AG08396 (cell line): ENCODE measurements at regions not wholly inside any gene's neighbourhood (a gene's known extent, or its start where the extent isn't known, plus 50 kb on each side); places are given as distances from the start of the nearest gene placed in this dataset.
"Not testable (repeated sequence)": the region's sequence is repeated elsewhere in the genome, so short reads cannot be mapped to it uniquely, and the experiment has no call there.

Experiments
- DNase-seq: peaks from one replicate; pipeline ENCODE4 v3.0.0; 2012; ENCODE audit warnings: low spot score, mixed read lengths

- no peak for DNase-seq
Measured at GRCh38 chr1:73770109-73770905, 427.7 kb downstream of the LRRIQ3 start.

- DNase-seq, result no peak
Measured at GRCh38 chr1:73766786-73767348, 431.1 kb downstream of the LRRIQ3 start.

- DNase-seq, result no peak
Measured at GRCh38 chr1:73765551-73766233, 432.3 kb downstream of the LRRIQ3 start.

- no peak for DNase-seq
Measured at GRCh38 chr1:73761559-73761958, 436.4 kb downstream of the LRRIQ3 start.

- DNase-seq, result no peak
Measured at GRCh38 chr1:73759011-73759410, 439.0 kb downstream of the LRRIQ3 start.

- no peak for DNase-seq
Measured at GRCh38 chr1:73756817-73757216, 441.2 kb downstream of the LRRIQ3 start.

- no peak for DNase-seq
Measured at GRCh38 chr1:73755649-73756048, 442.3 kb downstream of the LRRIQ3 start.

- no peak for DNase-seq
Measured at GRCh38 chr1:73749996-73750395, 448.0 kb downstream of the LRRIQ3 start.

- DNase-seq, result no peak
Measured at GRCh38 chr1:73744985-73745384, 453.0 kb downstream of the LRRIQ3 start.

- DNase-seq, result no peak
Measured at GRCh38 chr1:73736125-73736524, 461.9 kb downstream of the LRRIQ3 start.

GRCh38 chr1:73727036-73727435 lies 470.9 kb downstream of the LRRIQ3 start:
- DNase-seq, result no peak

- DNase-seq, result no peak
Measured at GRCh38 chr1:73722055-73722454, 475.9 kb downstream of the LRRIQ3 start.

GRCh38 chr1:73717976-73718375 lies 480.0 kb downstream of the LRRIQ3 start:
- DNase-seq, result no peak

GRCh38 chr1:73711089-73711488 lies 486.9 kb downstream of the LRRIQ3 start:
- DNase-seq, result no peak

GRCh38 chr1:73701826-73702225 lies 496.1 kb downstream of the LRRIQ3 start:
- DNase-seq, result no peak

- no peak for DNase-seq
Measured at GRCh38 chr1:73676186-73676585, 521.8 kb downstream of the LRRIQ3 start.

- DNase-seq, result no peak
Measured at GRCh38 chr1:73674945-73675561, 522.9 kb downstream of the LRRIQ3 start.

- no peak for DNase-seq
Measured at GRCh38 chr1:73673971-73674370, 524.0 kb downstream of the LRRIQ3 start.

- DNase-seq, result no peak
Measured at GRCh38 chr1:73671530-73671929, 526.4 kb downstream of the LRRIQ3 start.

GRCh38 chr1:73667959-73668358 lies 530.0 kb downstream of the LRRIQ3 start:
- DNase-seq, result not testable (repeated sequence)

GRCh38 chr1:73662526-73662925 lies 535.5 kb downstream of the LRRIQ3 start:
- DNase-seq, result no peak

- DNase-seq, result no peak
Measured at GRCh38 chr1:73659136-73659535, 538.8 kb downstream of the LRRIQ3 start.

GRCh38 chr1:73654714-73655113 lies 543.3 kb downstream of the LRRIQ3 start:
- no peak for DNase-seq
